Esophagus muscularis mucosa (tissue), 3 donors: ENCODE measurements at regions not wholly inside any gene's neighbourhood (a gene's known extent, or its start where the extent isn't known, plus 50 kb on each side); places are given as distances from the start of the nearest gene placed in this dataset.

Experiments
- POLR2AphosphoS5 ChIP-seq, 2 donors: sonication (generic); formaldehyde crosslinking; IDR thresholded peaks; one replicate each; pipeline ENCODE4 v1.6.1; 2017; ENCODE audit warnings: antibody characterized with exemption in 2 of 2
- TF ChIP-seq, protein P1 (sequence below), 3 experiments: fragments of 200-600 bp in 2 of 3; fragments of 450-650 bp in 1 of 3; sonication (generic) in 2 of 3; IDR thresholded peaks; one replicate each; pipeline ENCODE4 v1.5.1; 2017 to 2019; ENCODE audit warnings: antibody characterized with exemption in 3 of 3, mild to moderate bottlenecking in 2 of 3, moderate library complexity in 1 of 3

GRCh38 chr12:59500335-59500734 lies 95.5 kb upstream of the SLC16A7 start:
- TF ChIP-seq, protein P1, sequence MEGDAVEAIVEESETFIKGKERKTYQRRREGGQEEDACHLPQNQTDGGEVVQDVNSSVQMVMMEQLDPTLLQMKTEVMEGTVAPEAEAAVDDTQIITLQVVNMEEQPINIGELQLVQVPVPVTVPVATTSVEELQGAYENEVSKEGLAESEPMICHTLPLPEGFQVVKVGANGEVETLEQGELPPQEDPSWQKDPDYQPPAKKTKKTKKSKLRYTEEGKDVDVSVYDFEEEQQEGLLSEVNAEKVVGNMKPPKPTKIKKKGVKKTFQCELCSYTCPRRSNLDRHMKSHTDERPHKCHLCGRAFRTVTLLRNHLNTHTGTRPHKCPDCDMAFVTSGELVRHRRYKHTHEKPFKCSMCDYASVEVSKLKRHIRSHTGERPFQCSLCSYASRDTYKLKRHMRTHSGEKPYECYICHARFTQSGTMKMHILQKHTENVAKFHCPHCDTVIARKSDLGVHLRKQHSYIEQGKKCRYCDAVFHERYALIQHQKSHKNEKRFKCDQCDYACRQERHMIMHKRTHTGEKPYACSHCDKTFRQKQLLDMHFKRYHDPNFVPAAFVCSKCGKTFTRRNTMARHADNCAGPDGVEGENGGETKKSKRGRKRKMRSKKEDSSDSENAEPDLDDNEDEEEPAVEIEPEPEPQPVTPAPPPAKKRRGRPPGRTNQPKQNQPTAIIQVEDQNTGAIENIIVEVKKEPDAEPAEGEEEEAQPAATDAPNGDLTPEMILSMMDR (IDR thresholded peaks at IDR 0.05), result no peak
- TF ChIP-seq POLR2AphosphoS5 (IDR thresholded peaks at IDR 0.05), result no peak
